ENCODE measurements at regions not wholly inside any gene's neighbourhood (a gene's known extent, or its start where the extent isn't known, plus 50 kb on each side); places are given as distances from the start of the nearest gene placed in this dataset.

- H3K9me3 ChIP-seq (ENCODE audit: control extremely low read depth in 1 of 3, control insufficient read depth in 2 of 3, insufficient read depth in 1 of 3, low read length in 2 of 3): peaks cover 0 to 6% (median 1%) of the 10 kb centered on the region in 3 donors
- H3K27me3 ChIP-seq (replicated peaks in 1 of 4; ENCODE audit: control extremely low read depth in 1 of 4, control insufficient read depth in 3 of 4, insufficient read depth in 4 of 4, low read length in 3 of 4): no peaks in the 10 kb centered on the region
- no CpG with 5 or more reads among the region's 8 CpGs for WGBS (ENCODE audit: insufficient coverage)
- no peak overlapping the region for H3K4me2 ChIP-seq (replicated peaks; ENCODE audit: low read depth, low read length, poor library complexity, severe bottlenecking)
- no peak overlapping the region for H3K9ac ChIP-seq (ENCODE audit: low read length)
- H3K36me3 ChIP-seq (replicated peaks in 1 of 2; ENCODE audit: control extremely low read depth in 1 of 2, control insufficient read depth in 1 of 2, extremely low read depth in 1 of 2, insufficient read depth in 2 of 2, low read length in 1 of 2): no peaks in the 10 kb centered on the region
- Mint-ChIP-seq H3K27me3 (no peaks in the 10 kb centered on the region), H3K4me1 (no peaks in the 10 kb centered on the region), H3K4me3 (no peak overlapping the region), H3K9me3 (ENCODE audit: insufficient read depth) (peaks cover 5% of the 10 kb centered on the region), H3K27ac (no peak overlapping the region)
- no peak for TF ChIP-seq EZH2 (IDR thresholded peaks at IDR 0.05; ENCODE audit: borderline replicate concordance, insufficient read depth, low read depth, low read length, poor library complexity, severe bottlenecking)
- intact Hi-C loops (cut with micrococcal nuclease): no loop called here
- H2AFZ ChIP-seq (ENCODE audit: insufficient read depth, low read depth, low read length, poor library complexity, severe bottlenecking): no peak overlapping the region
- CTCF ChIA-PET: no interaction called here
- ATAC-seq (ENCODE audit: low read depth) (no peak), DNase-seq (no peak)
- no peaks in the 10 kb centered on the region for H3K4me1 ChIP-seq (ENCODE audit: control insufficient read depth in 2 of 2, insufficient read depth in 2 of 2, low read length in 2 of 2)
- POLR2A ChIA-PET: no interaction called here
- H3K27ac ChIP-seq (ENCODE audit: low read length in 2 of 2): no peak overlapping the region
- no peaks in the 10 kb centered on the region for H3K79me2 ChIP-seq (ENCODE audit: control insufficient read depth, insufficient read depth, low read length)
- no peaks in the 10 kb centered on the region for H4K20me1 ChIP-seq (ENCODE audit: control insufficient read depth, insufficient read depth, low read length, poor library complexity, severe bottlenecking)
- H3K4me3 ChIP-seq (ENCODE audit: control extremely low read depth in 1 of 5, extremely low read depth in 1 of 5, insufficient read depth in 1 of 5, low read depth in 2 of 5, low read length in 4 of 5): no peak overlapping the region
Observed at GRCh38 chr4:186844059-186844681, 120.5 kb upstream of the FAT1 start.

DNA sequence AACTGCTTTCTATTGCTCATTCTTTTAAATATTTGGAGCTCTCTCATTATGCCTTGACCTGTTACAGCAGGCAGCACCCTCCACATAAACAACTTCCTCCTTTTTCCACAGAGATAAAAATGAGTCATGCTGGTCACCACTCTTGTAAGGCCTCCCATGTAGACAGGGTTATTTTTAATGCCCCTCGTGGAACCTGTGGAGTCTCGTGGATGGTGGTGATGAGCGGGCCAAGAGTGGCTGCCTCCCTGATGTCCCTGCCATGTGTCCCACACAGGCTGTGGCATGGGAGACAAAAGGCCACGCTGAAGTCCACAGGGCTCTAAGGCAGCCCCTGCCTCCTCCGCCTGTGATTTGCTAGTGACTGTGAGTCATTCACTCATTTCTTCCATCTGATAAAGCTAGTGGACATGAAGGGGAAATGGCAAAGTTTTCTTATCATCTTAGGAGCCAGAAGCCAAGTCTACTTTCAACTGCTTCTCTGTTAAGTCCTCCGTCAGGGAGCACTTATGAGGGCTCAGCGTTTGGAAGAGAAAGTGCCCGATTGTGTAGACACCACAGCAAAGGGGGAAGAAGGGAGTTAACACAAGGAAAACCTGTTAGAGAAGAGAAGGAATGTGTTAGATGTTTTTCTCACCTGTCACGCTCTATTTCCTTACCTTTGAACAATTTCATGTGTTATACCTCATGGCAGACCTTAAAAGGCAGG lies 121.6 kb upstream of the FAT1 start:
- Histone ChIP-seq H3K27me3 (replicated peaks in 1 of 4; ENCODE audit: control extremely low read depth in 1 of 4, control insufficient read depth in 3 of 4, insufficient read depth in 4 of 4, low read length in 3 of 4) (no peaks in the 10 kb centered on the region), H3K9me3 (ENCODE audit: control extremely low read depth in 1 of 3, control insufficient read depth in 2 of 3, insufficient read depth in 1 of 3, low read length in 2 of 3) (peaks cover 0 to 6% (median 1%) of the 10 kb centered on the region in 3 donors), H3K9ac (ENCODE audit: low read length) (no peak overlapping the region), H3K4me3 (ENCODE audit: control extremely low read depth in 1 of 5, extremely low read depth in 1 of 5, insufficient read depth in 1 of 5, low read depth in 2 of 5, low read length in 4 of 5) (no peak overlapping the region), H2AFZ (ENCODE audit: insufficient read depth, low read depth, low read length, poor library complexity, severe bottlenecking) (no peak overlapping the region), H3K36me3 (replicated peaks in 1 of 2; ENCODE audit: control extremely low read depth in 1 of 2, control insufficient read depth in 1 of 2, extremely low read depth in 1 of 2, insufficient read depth in 2 of 2, low read length in 1 of 2) (no peaks in the 10 kb centered on the region), H3K4me2 (replicated peaks; ENCODE audit: low read depth, low read length, poor library complexity, severe bottlenecking) (no peak overlapping the region), H3K27ac (ENCODE audit: low read length in 2 of 2) (no peak overlapping the region), H3K79me2 (ENCODE audit: control insufficient read depth, insufficient read depth, low read length) (no peaks in the 10 kb centered on the region), H3K4me1 (ENCODE audit: control insufficient read depth in 2 of 2, insufficient read depth in 2 of 2, low read length in 2 of 2) (no peaks in the 10 kb centered on the region), H4K20me1 (ENCODE audit: control insufficient read depth, insufficient read depth, low read length, poor library complexity, severe bottlenecking) (no peaks in the 10 kb centered on the region)
- POLR2A ChIA-PET: no interaction called here
- CTCF ChIA-PET: no interaction called here
- no peak overlapping the region for H3K4me3 Mint-ChIP-seq
- no peak for TF ChIP-seq CTCF (IDR thresholded peaks at IDR 0.05)
- no peak for TF ChIP-seq EZH2 (IDR thresholded peaks at IDR 0.05; ENCODE audit: borderline replicate concordance, insufficient read depth, low read depth, low read length, poor library complexity, severe bottlenecking)
- peaks cover 5% of the 10 kb centered on the region for H3K9me3 Mint-ChIP-seq (ENCODE audit: insufficient read depth)
- DNase-seq (no peak), ATAC-seq (ENCODE audit: low read depth) (no peak)
- H3K27me3 Mint-ChIP-seq: no peaks in the 10 kb centered on the region
- WGBS (ENCODE audit: insufficient coverage): 48% methylated on average over 3 of the region's 9 CpGs
- H3K27ac Mint-ChIP-seq: no peak overlapping the region
- intact Hi-C loops (cut with micrococcal nuclease): no loop called here
- no peaks in the 10 kb centered on the region for H3K4me1 Mint-ChIP-seq

Measured in B cell (primary cell).